GM12874 (cell line): ENCODE measurements at regions not wholly inside any gene's neighbourhood (a gene's known extent, or its start where the extent isn't known, plus 50 kb on each side); places are given as distances from the start of the nearest gene placed in this dataset.

Experiments
- CTCF ChIP-seq: IDR thresholded peaks from 2 replicates; pipeline ENCODE4 v1.5.1; 2011; ENCODE audit warnings: low read depth, mild to moderate bottlenecking, control low read depth, low read length, moderate library complexity; ENCODE audit not compliant: insufficient read depth

DNA sequence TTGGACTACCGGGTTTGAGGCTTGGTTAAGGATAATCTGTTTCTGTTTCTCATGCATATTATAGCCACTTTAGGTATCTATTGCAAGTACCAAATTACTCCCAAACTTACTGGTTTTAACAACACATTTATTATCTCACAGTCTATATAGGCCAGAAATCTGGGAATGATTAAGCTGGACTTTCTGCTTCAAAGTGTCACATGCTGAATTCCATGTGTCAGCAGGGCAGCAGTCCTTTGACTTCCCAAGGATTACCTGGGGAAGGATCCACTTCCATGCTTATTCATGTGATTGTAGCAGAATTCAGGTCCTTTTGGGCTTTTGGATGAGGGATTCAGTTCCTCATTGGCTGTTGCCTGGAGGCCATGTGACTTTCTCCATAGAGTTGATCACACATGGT is 349.0 kb upstream of the TRAM1L1 start:
- TF ChIP-seq CTCF = no peak

- TF ChIP-seq CTCF = peak; percentile 61
Observed at GRCh38 chr4:117447925-117448324, 362.5 kb upstream of the TRAM1L1 start.

GRCh38 chr4:117455088-117455487 is 369.7 kb upstream of the TRAM1L1 start:
- no peak for TF ChIP-seq CTCF

- TF ChIP-seq CTCF = no peak
Observed at GRCh38 chr4:117466388-117466787, 381.0 kb upstream of the TRAM1L1 start.

DNA sequence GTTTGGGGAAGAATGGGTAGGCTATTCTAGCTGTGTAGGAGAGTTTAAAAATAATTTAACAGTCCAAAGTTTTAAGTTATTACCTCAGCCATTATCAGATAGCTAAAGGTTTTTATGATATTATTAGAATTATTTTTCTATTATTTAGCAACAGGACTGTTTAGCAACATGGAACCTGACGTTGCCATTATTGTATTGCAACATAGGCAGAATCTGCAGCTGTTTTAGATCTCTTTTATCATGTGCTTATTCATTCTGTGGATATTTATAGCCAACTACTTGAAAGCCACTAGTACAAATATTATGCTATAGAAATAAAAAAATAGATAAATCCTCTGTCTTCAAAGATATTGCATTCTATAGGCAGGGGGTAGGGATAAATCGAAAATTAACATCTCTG is 382.0 kb upstream of the TRAM1L1 start:
- no peak for TF ChIP-seq CTCF

DNA sequence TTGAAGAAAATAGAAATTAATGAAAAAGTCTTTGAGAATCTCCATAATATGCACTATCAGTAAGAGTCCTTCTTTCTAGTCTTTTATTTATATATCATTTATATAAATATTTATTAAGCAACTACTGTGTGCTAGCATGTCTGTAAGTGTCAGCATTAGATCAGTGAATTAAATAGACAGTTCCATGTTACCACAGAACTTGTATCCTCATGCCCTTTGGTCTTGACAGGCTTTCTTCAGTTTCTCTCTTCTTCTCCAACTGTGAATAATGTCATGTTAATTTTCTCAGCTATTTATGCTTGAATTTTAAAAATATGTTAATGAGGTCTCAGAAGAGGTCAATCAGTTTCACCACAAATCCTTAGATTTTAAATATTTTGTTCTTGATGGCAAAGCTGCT is 389.6 kb upstream of the TRAM1L1 start:
- no peak for TF ChIP-seq CTCF

DNA sequence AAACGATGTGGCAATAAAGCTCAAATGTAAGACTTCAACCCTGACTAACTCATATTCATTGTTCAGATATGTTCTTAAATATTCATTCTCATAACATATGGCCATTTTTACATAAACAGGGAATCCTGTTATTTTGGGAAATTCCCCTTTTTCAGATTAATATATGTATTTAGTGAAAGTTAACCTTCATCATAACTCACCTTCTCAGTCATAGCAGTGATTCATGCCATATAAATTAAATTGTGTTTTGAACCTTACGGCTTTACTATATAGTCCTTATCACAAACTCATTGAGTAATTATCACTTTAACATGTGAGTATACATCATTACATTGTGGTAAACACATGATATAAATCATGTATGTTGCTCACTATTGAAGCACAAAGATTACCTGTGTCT is 392.5 kb upstream of the TRAM1L1 start:
- TF ChIP-seq CTCF = no peak

DNA sequence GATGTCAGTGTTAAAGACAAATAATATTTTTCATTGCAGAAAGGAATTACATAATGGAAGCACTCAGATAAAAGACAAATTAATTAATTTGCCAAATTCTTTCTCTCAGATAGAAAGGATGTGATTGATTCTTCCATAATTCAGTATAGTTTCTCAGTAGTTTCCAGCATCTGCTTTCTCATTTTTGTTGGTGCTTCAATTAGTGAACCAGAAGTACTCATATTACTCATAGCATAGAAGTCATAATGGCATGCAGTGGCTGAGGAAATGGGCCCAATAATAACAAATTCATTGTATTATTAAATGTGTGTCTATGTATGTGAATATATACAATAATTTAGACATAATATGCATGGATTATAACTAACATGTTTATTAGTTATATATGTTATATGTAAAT is 393.3 kb upstream of the TRAM1L1 start:
- no peak for TF ChIP-seq CTCF
